ENCODE measurements at regions not wholly inside any gene's neighbourhood (a gene's known extent, or its start where the extent isn't known, plus 50 kb on each side); places are given as distances from the start of the nearest gene placed in this dataset.

- Mint-ChIP-seq H3K27me3 (no peaks in the 10 kb centered on the region), H3K4me1 (no peaks in the 10 kb centered on the region), H3K9me3 (no peaks in the 10 kb centered on the region), H3K36me3 (ENCODE audit: low read depth) (no peaks in the 10 kb centered on the region), H3K27ac (no peak overlapping the region), H3K4me3 (no peak overlapping the region)
- ATAC-seq (replicated peaks), result no peak
Measured at GRCh38 chr1:244265507-244265906, 186.2 kb downstream of the ADSS2 start.

GRCh38 chr1:244269169-244269568 is 182.5 kb downstream of the ADSS2 start:
- no peaks in the 10 kb centered on the region for H3K9me3 Mint-ChIP-seq
- H3K27ac Mint-ChIP-seq, result no peak overlapping the region
- ATAC-seq (replicated peaks), result no peak
- H3K4me3 Mint-ChIP-seq, result no peak overlapping the region
- H3K4me1 Mint-ChIP-seq, result peaks cover 5% of the 10 kb centered on the region
- H3K27me3 Mint-ChIP-seq, result no peaks in the 10 kb centered on the region
- no peaks in the 10 kb centered on the region for H3K36me3 Mint-ChIP-seq (ENCODE audit: low read depth)

- no peak overlapping the region for H3K27ac Mint-ChIP-seq
- no peak overlapping the region for H3K4me3 Mint-ChIP-seq
- H3K27me3 Mint-ChIP-seq, result no peaks in the 10 kb centered on the region
- H3K4me1 Mint-ChIP-seq, result peaks cover 5% of the 10 kb centered on the region
- no peaks in the 10 kb centered on the region for H3K9me3 Mint-ChIP-seq
- no peak for ATAC-seq (replicated peaks)
- no peaks in the 10 kb centered on the region for H3K36me3 Mint-ChIP-seq (ENCODE audit: low read depth)
Measured at GRCh38 chr1:244271004-244271403, 180.7 kb downstream of the ADSS2 start.

- no peak overlapping the region for H3K27ac Mint-ChIP-seq
- no peak for ATAC-seq (replicated peaks)
- peaks cover 5% of the 10 kb centered on the region for H3K4me1 Mint-ChIP-seq
- H3K36me3 Mint-ChIP-seq (ENCODE audit: low read depth), result no peaks in the 10 kb centered on the region
- H3K9me3 Mint-ChIP-seq, result no peaks in the 10 kb centered on the region
- H3K27me3 Mint-ChIP-seq, result peaks cover 3% of the 10 kb centered on the region
- no peak overlapping the region for H3K4me3 Mint-ChIP-seq
Measured at GRCh38 chr1:244271691-244272308, 179.9 kb downstream of the ADSS2 start.

- Mint-ChIP-seq H3K4me3 (no peak overlapping the region), H3K9me3 (no peaks in the 10 kb centered on the region), H3K27me3 (peaks cover 4% of the 10 kb centered on the region), H3K36me3 (ENCODE audit: low read depth) (no peaks in the 10 kb centered on the region), H3K4me1 (peaks cover 5% of the 10 kb centered on the region), H3K27ac (no peak overlapping the region)
- peak; percentile 74 for ATAC-seq (replicated peaks)
Measured at GRCh38 chr1:244272471-244273261, 179.0 kb downstream of the ADSS2 start.

- Mint-ChIP-seq H3K36me3 (ENCODE audit: low read depth) (no peaks in the 10 kb centered on the region), H3K9me3 (no peaks in the 10 kb centered on the region), H3K4me3 (no peak overlapping the region), H3K27ac (no peak overlapping the region), H3K4me1 (peaks cover 5% of the 10 kb centered on the region), H3K27me3 (peaks cover 6% of the 10 kb centered on the region)
- ATAC-seq (replicated peaks), result no peak
Measured at GRCh38 chr1:244273262-244273844, 178.4 kb downstream of the ADSS2 start.

GRCh38 chr1:244273845-244274619 is 177.7 kb downstream of the ADSS2 start:
- H3K27ac Mint-ChIP-seq, result no peak overlapping the region
- H3K4me1 Mint-ChIP-seq, result peaks cover 5% of the 10 kb centered on the region
- H3K9me3 Mint-ChIP-seq, result no peaks in the 10 kb centered on the region
- peak; percentile 72 for ATAC-seq (replicated peaks)
- H3K4me3 Mint-ChIP-seq, result no peak overlapping the region
- H3K27me3 Mint-ChIP-seq, result peaks cover 6% of the 10 kb centered on the region
- H3K36me3 Mint-ChIP-seq (ENCODE audit: low read depth), result no peaks in the 10 kb centered on the region

- H3K4me3 Mint-ChIP-seq, result no peak overlapping the region
- no peak overlapping the region for H3K27ac Mint-ChIP-seq
- H3K4me1 Mint-ChIP-seq, result peaks cover 5% of the 10 kb centered on the region
- H3K27me3 Mint-ChIP-seq, result peaks cover 6% of the 10 kb centered on the region
- no peak for ATAC-seq (replicated peaks)
- no peaks in the 10 kb centered on the region for H3K36me3 Mint-ChIP-seq (ENCODE audit: low read depth)
- no peaks in the 10 kb centered on the region for H3K9me3 Mint-ChIP-seq
Measured at GRCh38 chr1:244276646-244277045, 175.1 kb downstream of the ADSS2 start.

GRCh38 chr1:244280201-244280600 is 171.5 kb downstream of the ADSS2 start:
- H3K27me3 Mint-ChIP-seq, result peaks cover 9% of the 10 kb centered on the region

GRCh38 chr1:244280859-244281258 is 170.8 kb downstream of the ADSS2 start:
- H3K9me3 Mint-ChIP-seq, result no peaks in the 10 kb centered on the region
- H3K4me1 Mint-ChIP-seq, result no peaks in the 10 kb centered on the region
- H3K36me3 Mint-ChIP-seq (ENCODE audit: low read depth), result no peaks in the 10 kb centered on the region
- peaks cover 11% of the 10 kb centered on the region for H3K27me3 Mint-ChIP-seq
- ATAC-seq (replicated peaks), result no peak
- H3K27ac Mint-ChIP-seq, result no peak overlapping the region
- no peak overlapping the region for H3K4me3 Mint-ChIP-seq

More at GRCh38 chr1:244280201-244280600, 171.5 kb downstream of the ADSS2 start:
- H3K4me1 Mint-ChIP-seq, result no peaks in the 10 kb centered on the region
- H3K4me3 Mint-ChIP-seq, result no peak overlapping the region
- no peaks in the 10 kb centered on the region for H3K36me3 Mint-ChIP-seq (ENCODE audit: low read depth)
- ATAC-seq (replicated peaks), result no peak
- no peak overlapping the region for H3K27ac Mint-ChIP-seq
- H3K9me3 Mint-ChIP-seq, result no peaks in the 10 kb centered on the region

- Mint-ChIP-seq H3K4me3 (no peak overlapping the region), H3K27ac (no peak overlapping the region), H3K4me1 (no peaks in the 10 kb centered on the region), H3K27me3 (peaks cover 7% of the 10 kb centered on the region), H3K36me3 (ENCODE audit: low read depth) (no peaks in the 10 kb centered on the region), H3K9me3 (no peaks in the 10 kb centered on the region)
- ATAC-seq (replicated peaks), result peak; percentile 49
Measured at GRCh38 chr1:244283772-244284171, 167.9 kb downstream of the ADSS2 start.

GRCh38 chr1:244284641-244285156 is 167.0 kb downstream of the ADSS2 start:
- no peak overlapping the region for H3K27ac Mint-ChIP-seq
- H3K27me3 Mint-ChIP-seq, result peaks cover 7% of the 10 kb centered on the region
- no peaks in the 10 kb centered on the region for H3K9me3 Mint-ChIP-seq
- no peak for ATAC-seq (replicated peaks)
- H3K4me3 Mint-ChIP-seq, result no peak overlapping the region
- H3K4me1 Mint-ChIP-seq, result no peaks in the 10 kb centered on the region
- no peaks in the 10 kb centered on the region for H3K36me3 Mint-ChIP-seq (ENCODE audit: low read depth)

- Mint-ChIP-seq H3K9me3 (no peaks in the 10 kb centered on the region), H3K27ac (no peak overlapping the region), H3K4me1 (no peaks in the 10 kb centered on the region), H3K4me3 (no peak overlapping the region), H3K27me3 (peaks cover 16% of the 10 kb centered on the region), H3K36me3 (ENCODE audit: low read depth) (no peaks in the 10 kb centered on the region)
- no peak for ATAC-seq (replicated peaks)
Measured at GRCh38 chr1:244286341-244286740, 165.4 kb downstream of the ADSS2 start.

- Mint-ChIP-seq H3K4me1 (no peaks in the 10 kb centered on the region), H3K36me3 (ENCODE audit: low read depth) (no peaks in the 10 kb centered on the region), H3K27ac (no peak overlapping the region), H3K4me3 (no peak overlapping the region), H3K9me3 (no peaks in the 10 kb centered on the region), H3K27me3 (peaks cover 16% of the 10 kb centered on the region)
- ATAC-seq (replicated peaks), result no peak
Measured at GRCh38 chr1:244287726-244288125, 164.0 kb downstream of the ADSS2 start.
